Endothelial cell of umbilical vein (primary cell): ENCODE measurements at regions not wholly inside any gene's neighbourhood (a gene's known extent, or its start where the extent isn't known, plus 50 kb on each side); places are given as distances from the start of the nearest gene placed in this dataset.

ENCODE experiments used
- BruUV-seq: library from RNA; stranded (reverse); fragments of 400-500 nt; replicated peaks from 2 replicates; lab custom pipeline; 2021; lab: Mats Ljungman, UMichigan
- CTCF ChIA-PET: fragments of 300-600, 350-600 bp; sonication (Branson Sonifier 250); formaldehyde crosslinking; loops from one replicate; lab custom pipeline; 2021; ENCODE audit warnings: antibody characterized with exemption, inconsistent platforms; lab: Charles Lee
- POLR2A ChIA-PET: fragments of 300-600, 350-600 bp; sonication (Branson Sonifier 250); formaldehyde crosslinking; loops from one replicate; lab custom pipeline; 2021; ENCODE audit warnings: antibody characterized with exemption, inconsistent platforms; lab: Charles Lee
- DNase-seq: peaks from one replicate; pipeline ENCODE4 v3.0.0-alpha.2; 2011; ENCODE audit warnings: low read depth, low spot score
- FAIRE-seq: peaks from 2 replicates; lab custom pipeline; 2011; peaks lifted over from hg19 to GRCh38; lab: Jason Lieb, UNC
- H2AFZ ChIP-seq: 2 replicates; pipeline ENCODE4 v1.6.0; 2012; ENCODE audit warnings: low read depth, low read length, control low read depth, inconsistent platforms
- H3K27ac ChIP-seq: 2 replicates; pipeline ENCODE4 v1.5.1; 2011; ENCODE audit warnings: low read depth, mild to moderate bottlenecking, control low read depth, low read length, moderate library complexity; ENCODE audit not compliant: insufficient read depth
- H3K27me3 ChIP-seq, 2 experiments: 2 replicates each; pipeline versions ENCODE4 v1.6.0 to v1.6.1; 2011; ENCODE audit warnings: low read length in 2 of 2, mixed read lengths in 1 of 2; ENCODE audit not compliant: control insufficient read depth in 2 of 2, insufficient read depth in 2 of 2
- H3K36me3 ChIP-seq, 2 experiments: 2 replicates in 1 of 2; 3 replicates in 1 of 2; pipeline ENCODE4 v1.5.1; 2011; ENCODE audit warnings: low read length in 2 of 2, mild to moderate bottlenecking in 1 of 2, moderate library complexity in 1 of 2; ENCODE audit not compliant: control insufficient read depth in 2 of 2, insufficient read depth in 2 of 2; ENCODE audit errors: extremely low read depth in 1 of 2
- H3K4me1 ChIP-seq: 3 replicates; pipeline ENCODE4 v1.5.1; 2011; ENCODE audit warnings: mild to moderate bottlenecking, low read length; ENCODE audit not compliant: control insufficient read depth, insufficient read depth; ENCODE audit errors: extremely low read depth
- H3K4me2 ChIP-seq: 2 replicates; pipeline ENCODE4 v1.6.1; 2011; ENCODE audit warnings: low read length, control low read depth, mixed read lengths; ENCODE audit not compliant: insufficient read depth
- H3K4me3 ChIP-seq, 3 experiments: fragments of 200-600 bp in 1 of 3; sonication (generic), shearing (Covaris generic) in 1 of 3; replicated peaks in 1 of 3; 2 replicates each; pipeline ENCODE4 v1.5.1; 2011 to 2016; ENCODE audit warnings: control low read depth in 3 of 3, low read length in 3 of 3, mild to moderate bottlenecking in 2 of 3, inconsistent platforms in 1 of 3, low read depth in 1 of 3, moderate library complexity in 1 of 3; ENCODE audit not compliant: insufficient read depth in 1 of 3
- H3K79me2 ChIP-seq: 2 replicates; pipeline ENCODE4 v1.6.0; 2012; ENCODE audit warnings: low read length, inconsistent platforms; ENCODE audit not compliant: control insufficient read depth, insufficient read depth
- H3K9ac ChIP-seq: replicated peaks from 2 replicates; pipeline ENCODE3; 2011; ENCODE audit warnings: low read length, control low read depth; ENCODE audit not compliant: insufficient read depth; ENCODE audit errors: extremely low read depth
- H3K9me1 ChIP-seq: replicated peaks from 3 replicates; pipeline ENCODE4 v1.6.0; 2011; ENCODE audit warnings: mild to moderate bottlenecking, low read length; ENCODE audit not compliant: control insufficient read depth, insufficient read depth; ENCODE audit errors: extremely low read depth
- H3K9me3 ChIP-seq: replicated peaks from 2 replicates; pipeline ENCODE4 v1.5.1; 2012; ENCODE audit warnings: low read length, inconsistent platforms; ENCODE audit not compliant: control insufficient read depth, insufficient read depth
- H4K20me1 ChIP-seq: replicated peaks from 2 replicates; pipeline ENCODE3; 2011; ENCODE audit warnings: mild to moderate bottlenecking, low read length; ENCODE audit not compliant: control insufficient read depth, insufficient read depth; ENCODE audit errors: extremely low read depth
- FOS ChIP-seq: IDR thresholded peaks from 2 replicates; pipeline ENCODE4 v1.6.1; 2011; ENCODE audit warnings: mild to moderate bottlenecking, low read length, moderate library complexity, borderline replicate concordance; ENCODE audit not compliant: insufficient read depth
- JUN ChIP-seq: IDR thresholded peaks from 2 replicates; pipeline ENCODE4 v1.6.1; 2011; ENCODE audit warnings: borderline replicate concordance, low read depth; ENCODE audit not compliant: insufficient read length, insufficient read depth
- MYC ChIP-seq: IDR thresholded peaks from one replicate; pipeline ENCODE4 v1.6.1; 2011; ENCODE audit warnings: mild to moderate bottlenecking, low read depth, low read length
- POLR2A ChIP-seq: IDR thresholded peaks from 2 replicates; pipeline ENCODE4 v1.6.1; 2012; ENCODE audit warnings: low read depth, mild to moderate bottlenecking, control low read depth, low read length
- dilution Hi-C: fragments of 300-500 bp; cut with MboI; formaldehyde crosslinking; loops from one replicate; pipeline ENCODE4 v1.15.0; 2019; ENCODE audit warnings: low sequenced_read_pairs; ENCODE audit not compliant: extremely low pct_ligation_motif_present
- intact Hi-C: fragments of 100-400 bp; cut with micrococcal nuclease; formaldehyde crosslinking; loops from one replicate; pipeline ENCODE4 v1.10.0; 2022
- TF ChIP-seq, protein P1 (sequence below): IDR thresholded peaks from 2 replicates; pipeline ENCODE4 v1.6.1; 2011; ENCODE audit not compliant: insufficient read depth, insufficient read length

DNA sequence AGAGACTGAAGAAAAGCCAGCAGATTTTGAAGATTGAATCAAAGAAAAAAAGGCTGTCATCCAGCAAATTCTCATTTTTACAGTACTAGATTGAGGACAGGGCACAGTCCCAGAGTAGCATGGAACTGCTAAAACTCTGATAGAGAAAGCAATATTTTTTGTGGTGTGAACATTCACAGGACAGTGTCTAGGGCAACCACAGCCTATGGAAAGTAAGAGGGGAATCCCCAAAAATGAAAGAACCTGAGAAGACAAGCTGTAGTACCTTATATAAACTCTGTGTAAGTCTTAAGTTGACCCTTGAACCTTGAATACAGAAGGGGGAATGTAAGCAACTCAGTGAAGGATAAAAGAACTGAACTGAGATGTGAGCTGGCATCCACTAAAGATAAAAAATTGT lies 540.3 kb downstream of the HINT1 start:
- ChIA-PET CTCF (no interaction called here), POLR2A (no interaction called here)
- no peak overlapping the region for H3K4me3 ChIP-seq
- DNase-seq (no peak), FAIRE-seq (no peak)
- no peak overlapping the region for H3K27ac ChIP-seq
- intact Hi-C loops, result no loop called here
- no peak overlapping the region for H3K4me2 ChIP-seq
- dilution Hi-C loops, result no loop called here
- H3K79me2 ChIP-seq, result no peaks in the 10 kb centered on the region
- no peaks in the 10 kb centered on the region for H3K9me1 ChIP-seq
- no peak for TF ChIP-seq FOS
- TF ChIP-seq, protein P1, sequence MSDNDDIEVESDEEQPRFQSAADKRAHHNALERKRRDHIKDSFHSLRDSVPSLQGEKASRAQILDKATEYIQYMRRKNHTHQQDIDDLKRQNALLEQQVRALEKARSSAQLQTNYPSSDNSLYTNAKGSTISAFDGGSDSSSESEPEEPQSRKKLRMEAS, result no peak
- no peaks in the 10 kb centered on the region for H3K36me3 ChIP-seq
- H3K27me3 ChIP-seq, result no peaks in the 10 kb centered on the region
- BruUV-seq, result no TSS peak
- no peaks in the 10 kb centered on the region for H3K4me1 ChIP-seq
- no peak overlapping the region for H2AFZ ChIP-seq
- H3K9ac ChIP-seq, result no peak overlapping the region
- H3K9me3 ChIP-seq, result no peaks in the 10 kb centered on the region
- H4K20me1 ChIP-seq, result no peaks in the 10 kb centered on the region

DNA sequence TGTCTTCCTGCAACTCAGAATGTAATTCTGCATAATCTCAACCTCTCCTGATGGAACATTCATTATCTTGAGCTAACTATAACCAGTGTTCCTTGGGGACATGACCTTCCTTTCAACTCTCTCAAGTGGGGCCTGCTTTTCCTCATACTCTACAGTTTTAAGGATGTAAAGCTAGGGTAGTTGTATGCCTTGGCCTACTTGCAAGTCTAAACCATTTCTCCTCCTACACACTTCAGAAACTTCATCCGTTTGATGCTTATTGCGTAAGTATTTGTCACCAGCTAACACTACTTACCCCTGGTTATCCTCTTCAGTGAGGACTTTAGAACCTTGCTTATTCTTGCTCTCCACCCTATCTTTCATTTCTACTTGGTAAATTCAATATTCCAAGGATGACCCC lies 548.9 kb downstream of the HINT1 start:
- FAIRE-seq, result no peak
- H3K4me1 ChIP-seq, result no peaks in the 10 kb centered on the region

More for the DNA sequence above, 548.9 kb downstream of the HINT1 start:
- H3K36me3 ChIP-seq, result no peaks in the 10 kb centered on the region
- dilution Hi-C loops (no loop called here), intact Hi-C loops (no loop called here)
- BruUV-seq, result no TSS peak
- POLR2A ChIA-PET, result no interaction called here
- H2AFZ ChIP-seq, result no peak overlapping the region
- H3K27me3 ChIP-seq, result no peaks in the 10 kb centered on the region
- H3K79me2 ChIP-seq, result no peaks in the 10 kb centered on the region
- H3K9me3 ChIP-seq, result no peaks in the 10 kb centered on the region
- no peak overlapping the region for H3K27ac ChIP-seq
- H3K4me2 ChIP-seq, result no peak overlapping the region
- no peaks in the 10 kb centered on the region for H4K20me1 ChIP-seq
- H3K4me3 ChIP-seq, result no peak overlapping the region
- CTCF ChIA-PET, result no interaction called here
- H3K9ac ChIP-seq, result no peak overlapping the region
- TF ChIP-seq POLR2A, result no peak
- TF ChIP-seq, protein P1, result no peak
- TF ChIP-seq JUN, result no peak
- no peak for TF ChIP-seq MYC
- DNase-seq, result no peak
- H3K9me1 ChIP-seq, result no peaks in the 10 kb centered on the region
